B cell (primary cell): ENCODE measurements at regions not wholly inside any gene's neighbourhood (a gene's known extent, or its start where the extent isn't known, plus 50 kb on each side); places are given as distances from the start of the nearest gene placed in this dataset.
"Not testable (repeated sequence)": the region's sequence is repeated elsewhere in the genome, so short reads cannot be mapped to it uniquely, and the experiment has no call there.

Experiments
- EZH2 ChIP-seq: IDR thresholded peaks from 2 replicates; pipeline ENCODE4 v1.6.1; 2012; ENCODE audit warnings: borderline replicate concordance, low read depth, mild to moderate bottlenecking, moderate library complexity, low read length; ENCODE audit not compliant: insufficient read depth, poor library complexity, severe bottlenecking
- TF ChIP-seq, protein P1 (sequence below): fragments of 200-600 bp; IDR thresholded peaks from one replicate; pipeline ENCODE4 v1.8.0; 2022; ENCODE audit warnings: antibody characterized with exemption, mild to moderate bottlenecking

DNA sequence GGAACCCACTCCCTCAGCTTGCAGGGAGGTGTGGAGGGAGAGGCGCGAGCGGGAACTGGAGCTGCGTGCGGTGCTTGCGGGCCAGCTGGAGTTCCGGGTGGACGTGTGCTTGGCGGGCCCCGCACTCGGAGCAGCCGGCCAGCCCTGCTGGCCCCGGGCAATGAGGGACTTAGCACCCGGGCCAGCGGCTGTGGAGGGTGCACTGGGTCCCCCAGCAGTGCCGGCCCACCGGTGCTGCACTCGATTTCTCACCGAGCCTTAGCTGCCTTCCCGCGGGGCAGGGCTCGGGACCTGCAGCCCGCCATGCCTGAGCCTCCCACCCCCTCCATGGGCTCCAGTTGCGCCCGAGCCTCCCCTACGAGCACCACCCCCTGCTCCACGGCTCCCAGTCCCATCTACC lies 77.5 kb downstream of the TFAP2A start:
- TF ChIP-seq, protein P1, sequence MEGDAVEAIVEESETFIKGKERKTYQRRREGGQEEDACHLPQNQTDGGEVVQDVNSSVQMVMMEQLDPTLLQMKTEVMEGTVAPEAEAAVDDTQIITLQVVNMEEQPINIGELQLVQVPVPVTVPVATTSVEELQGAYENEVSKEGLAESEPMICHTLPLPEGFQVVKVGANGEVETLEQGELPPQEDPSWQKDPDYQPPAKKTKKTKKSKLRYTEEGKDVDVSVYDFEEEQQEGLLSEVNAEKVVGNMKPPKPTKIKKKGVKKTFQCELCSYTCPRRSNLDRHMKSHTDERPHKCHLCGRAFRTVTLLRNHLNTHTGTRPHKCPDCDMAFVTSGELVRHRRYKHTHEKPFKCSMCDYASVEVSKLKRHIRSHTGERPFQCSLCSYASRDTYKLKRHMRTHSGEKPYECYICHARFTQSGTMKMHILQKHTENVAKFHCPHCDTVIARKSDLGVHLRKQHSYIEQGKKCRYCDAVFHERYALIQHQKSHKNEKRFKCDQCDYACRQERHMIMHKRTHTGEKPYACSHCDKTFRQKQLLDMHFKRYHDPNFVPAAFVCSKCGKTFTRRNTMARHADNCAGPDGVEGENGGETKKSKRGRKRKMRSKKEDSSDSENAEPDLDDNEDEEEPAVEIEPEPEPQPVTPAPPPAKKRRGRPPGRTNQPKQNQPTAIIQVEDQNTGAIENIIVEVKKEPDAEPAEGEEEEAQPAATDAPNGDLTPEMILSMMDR: not testable (repeated sequence)
- TF ChIP-seq EZH2: not testable (repeated sequence)
